GM12878 (cell line): ENCODE measurements at regions not wholly inside any gene's neighbourhood (a gene's known extent, or its start where the extent isn't known, plus 50 kb on each side); places are given as distances from the start of the nearest gene placed in this dataset.

Experiments
- ATAC-seq: fragments of 200-7000 bp; cut with Tn5 transposase; 3 replicates; pipeline ENCODE4 v1.9.1; 2020; ENCODE audit warnings: mild to moderate bottlenecking, moderate library complexity
- BruUV-seq: library from RNA; stranded (reverse); fragments of 400-500 nt; replicated peaks from 2 replicates; lab custom pipeline; 2021; lab: Mats Ljungman, UMichigan
- CTCF ChIA-PET: fragments of 300-600 bp; sonication (Branson Sonifier 250); formaldehyde crosslinking; extraction: SDS; loops from one replicate; lab custom pipeline; 2021; ENCODE audit warnings: inconsistent platforms; lab: Yijun Ruan, JAX
- POLR2A ChIA-PET: fragments of 350-600 bp; formaldehyde crosslinking; extraction: SDS; loops from one replicate; lab custom pipeline; 2021; ENCODE audit warnings: inconsistent platforms; lab: Charles Lee
- RAD21 ChIA-PET: fragments of 300-600 bp; sonication (Branson Sonifier 250); formaldehyde crosslinking; loops from one replicate; lab custom pipeline; 2023; ENCODE audit warnings: antibody characterized with exemption; ENCODE audit not compliant: unreplicated experiment; lab: Charles Lee
- SMC1A ChIA-PET: fragments of 300-600 bp; sonication (Branson Sonifier 250); formaldehyde crosslinking; loops from one replicate; lab custom pipeline; 2023; ENCODE audit not compliant: unreplicated experiment, uncharacterized antibody; lab: Charles Lee
- DNase-seq: peaks from one replicate; pipeline ENCODE4 v3.0.0-alpha.2; 2011; ENCODE audit warnings: low read depth, low spot score
- FAIRE-seq: peaks from 3 replicates; lab custom pipeline; 2011; peaks lifted over from hg19 to GRCh38; lab: Jason Lieb, UNC
- H2AFZ ChIP-seq: 2 replicates; pipeline ENCODE4 v1.6.0; 2011; ENCODE audit warnings: low read depth, low read length, control low read depth; ENCODE audit not compliant: control insufficient read depth
- H3K27ac ChIP-seq: 2 replicates; pipeline ENCODE4 v1.5.1; 2011; ENCODE audit warnings: control low read depth; ENCODE audit not compliant: control insufficient read depth, insufficient read depth
- H3K27me3 ChIP-seq, 2 experiments: replicated peaks in 1 of 2; 2 replicates each; pipeline versions ENCODE4 v1.6.0 to v1.6.1; 2011; ENCODE audit warnings: low read length in 1 of 2; ENCODE audit not compliant: control insufficient read depth in 2 of 2, insufficient read depth in 2 of 2
- H3K36me3 ChIP-seq, 2 experiments: 2 replicates each; pipeline ENCODE4 v1.5.1; 2011; ENCODE audit warnings: low read length in 1 of 2; ENCODE audit not compliant: control insufficient read depth in 2 of 2, insufficient read depth in 2 of 2
- H3K4me1 ChIP-seq: 2 replicates; pipeline ENCODE4 v1.6.1; 2011; ENCODE audit warnings: mild to moderate bottlenecking, low read length, moderate library complexity, mixed read lengths; ENCODE audit not compliant: control insufficient read depth, insufficient read depth
- H3K4me2 ChIP-seq: 2 replicates; pipeline ENCODE4 v1.6.0; 2011; ENCODE audit warnings: control low read depth; ENCODE audit not compliant: control insufficient read depth, insufficient read depth
- H3K4me3 ChIP-seq: fragments of 200-600 bp; sonication (generic); 2 replicates; pipeline ENCODE4 v1.5.1; 2016
- H3K79me2 ChIP-seq: 2 replicates; pipeline ENCODE4 v1.6.0; 2011; ENCODE audit warnings: low read length; ENCODE audit not compliant: control insufficient read depth, insufficient read depth
- H3K9ac ChIP-seq: 2 replicates; pipeline ENCODE4 v1.8.0; 2011; ENCODE audit warnings: low read length, control low read depth, mixed read lengths; ENCODE audit not compliant: control insufficient read depth, insufficient read depth
- H3K9me3 ChIP-seq: replicated peaks from 3 replicates; pipeline ENCODE4 v1.5.1; 2011; ENCODE audit warnings: mild to moderate bottlenecking, low read length; ENCODE audit not compliant: control insufficient read depth, insufficient read depth
- H4K20me1 ChIP-seq: 2 replicates; pipeline ENCODE4 v1.6.0; 2011; ENCODE audit not compliant: control insufficient read depth, insufficient read depth
- CBX5 ChIP-seq: sonication (generic); IDR thresholded peaks from 2 replicates; pipeline ENCODE4 v1.6.1; 2016; ENCODE audit warnings: low read depth, moderate library complexity, mild to moderate bottlenecking, inconsistent platforms
- IKZF1 ChIP-seq: fragments of 450-650 bp; conservative IDR thresholded peaks from 2 replicates; pipeline ENCODE4 v1.6.1; 2017; ENCODE audit warnings: antibody characterized with exemption, mild to moderate bottlenecking
- MEF2A ChIP-seq: IDR thresholded peaks from 2 replicates; pipeline ENCODE4 v1.6.1; 2011; ENCODE audit warnings: low read depth, mild to moderate bottlenecking, low read length, moderate library complexity; ENCODE audit not compliant: insufficient read depth
- SP1 ChIP-seq: IDR thresholded peaks from one replicate; pipeline ENCODE4 v1.6.1; 2011; ENCODE audit warnings: low read depth, low read length
- SPI1 ChIP-seq: IDR thresholded peaks from 2 replicates; pipeline ENCODE4 v1.6.1; 2011; ENCODE audit warnings: low read depth, mild to moderate bottlenecking, low read length, moderate library complexity, borderline replicate concordance; ENCODE audit not compliant: insufficient read depth
- TCF7 ChIP-seq: IDR thresholded peaks from 2 replicates; pipeline ENCODE4 v1.6.1; 2014; ENCODE audit warnings: antibody characterized with exemption, borderline replicate concordance
- ZNF384 ChIP-seq: IDR thresholded peaks from 2 replicates; pipeline ENCODE4 v1.6.1; 2012; ENCODE audit warnings: low read depth, mild to moderate bottlenecking, low read length, improper control_type of control experiment, borderline replicate concordance
- WGBS: methylation state at CpG from one replicate; pipeline ENCODE4 v1.1.6; 2016; ENCODE audit warnings: low lambda C conversion rate; ENCODE audit not compliant: insufficient replicate concordance, insufficient coverage; ENCODE audit errors: missing lambda C conversion rate; 5-methylcytosine and 5-hydroxymethylcytosine counted together
- in situ Hi-C: fragments of 300-500 bp; cut with MboI; formaldehyde crosslinking; loops from 9 replicates; pipeline ENCODE4 v1.14.3; 2018; ENCODE audit warnings: mixed read lengths
- intact Hi-C: fragments of 100-400 bp; cut with micrococcal nuclease; formaldehyde crosslinking; loops from one replicate; pipeline ENCODE4 v1.14.2; 2022; ENCODE audit not compliant: unreplicated experiment
- TF ChIP-seq, protein P1 (sequence below): IDR thresholded peaks from 2 replicates; pipeline ENCODE4 v1.6.1; 2012; ENCODE audit warnings: low read depth, low read length, improper control_type of control experiment
- TF ChIP-seq, protein P2 (sequence below): fragments of 450-650 bp; IDR thresholded peaks from 2 replicates; pipeline ENCODE4 v1.6.1; 2017; ENCODE audit warnings: mild to moderate bottlenecking
- TF ChIP-seq, protein P3 (sequence below): fragments of 450-650 bp; formaldehyde crosslinking; IDR thresholded peaks from 2 replicates; pipeline ENCODE4 v1.5.0; 2022; ENCODE audit warnings: mild to moderate bottlenecking, missing genetic modification characterization

DNA sequence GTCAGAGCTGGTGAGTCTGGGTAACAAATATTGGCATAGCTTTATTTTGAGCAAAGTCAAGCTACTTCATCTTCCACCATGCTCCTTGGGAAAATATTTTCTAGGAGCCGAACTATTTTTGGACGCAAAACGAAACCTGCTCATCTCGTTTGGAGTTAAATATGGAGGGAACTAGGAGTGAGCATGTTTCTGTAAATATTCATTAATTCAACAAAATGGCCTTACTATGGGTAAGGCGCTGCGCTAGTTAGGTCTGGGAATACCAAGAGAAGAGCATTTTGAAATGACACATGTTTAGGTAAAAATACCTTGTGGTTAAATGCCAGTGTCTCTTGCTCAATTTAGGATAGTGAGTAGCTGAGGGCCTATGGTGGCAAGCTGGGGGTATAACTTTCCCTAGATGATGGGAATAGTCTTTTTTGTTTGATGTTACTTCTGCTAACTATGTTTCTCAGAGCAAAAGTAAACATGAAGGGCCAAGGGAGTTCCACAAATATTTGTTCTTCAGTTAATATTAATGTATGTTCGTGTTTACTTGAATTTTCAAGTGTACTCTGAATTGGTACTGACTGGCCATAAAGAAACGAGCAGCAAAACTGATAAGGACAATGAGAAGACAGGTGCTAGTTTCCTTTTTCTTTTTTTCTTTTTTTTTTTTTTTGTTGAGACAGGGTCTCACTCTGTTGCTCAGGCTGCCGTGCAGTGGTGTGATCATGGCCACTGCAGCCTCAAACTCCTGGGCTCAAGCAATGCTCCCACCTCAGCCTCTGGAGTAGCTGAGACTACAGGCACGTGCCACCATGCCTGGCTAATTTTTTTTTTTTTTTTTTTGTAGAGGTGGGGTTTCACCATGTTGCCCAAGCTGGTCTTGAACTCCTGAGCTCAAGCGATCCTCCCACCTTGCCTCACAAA, 77.7 kb downstream of the MAP1LC3B2 start:
- no peaks in the 10 kb centered on the region for H4K20me1 ChIP-seq
- no peak for FAIRE-seq
- no peaks in the 10 kb centered on the region for H3K79me2 ChIP-seq
- intact Hi-C loops, result no loop called here
- H3K9ac ChIP-seq, result no peak overlapping the region
- no peaks in the 10 kb centered on the region; a peak in 1 of 4 replicates for H3K27me3 ChIP-seq
- BruUV-seq, result no TSS peak
- no peak overlapping the region for H3K4me2 ChIP-seq
- DNase-seq, result no peak
- TF ChIP-seq TCF7 (0 out of 2 replicates have a peak, but pooled peaks have one; percentile 24), SP1 (no peak)
- no peak overlapping the region for H3K27ac ChIP-seq
- SMC1A ChIA-PET, result no interaction called here
- no peak overlapping the region for H2AFZ ChIP-seq
- WGBS, result 70% methylated on average over 9 of the region's 11 CpGs
- RAD21 ChIA-PET, result no interaction called here
- no peak for ATAC-seq
- no peaks in the 10 kb centered on the region for H3K4me1 ChIP-seq
- no peaks in the 10 kb centered on the region for H3K36me3 ChIP-seq
- no peak overlapping the region for H3K4me3 ChIP-seq
- POLR2A ChIA-PET, result no interaction called here
- CTCF ChIA-PET, result no interaction called here
- no peaks in the 10 kb centered on the region for H3K9me3 ChIP-seq
- in situ Hi-C loops, result no loop called here

DNA sequence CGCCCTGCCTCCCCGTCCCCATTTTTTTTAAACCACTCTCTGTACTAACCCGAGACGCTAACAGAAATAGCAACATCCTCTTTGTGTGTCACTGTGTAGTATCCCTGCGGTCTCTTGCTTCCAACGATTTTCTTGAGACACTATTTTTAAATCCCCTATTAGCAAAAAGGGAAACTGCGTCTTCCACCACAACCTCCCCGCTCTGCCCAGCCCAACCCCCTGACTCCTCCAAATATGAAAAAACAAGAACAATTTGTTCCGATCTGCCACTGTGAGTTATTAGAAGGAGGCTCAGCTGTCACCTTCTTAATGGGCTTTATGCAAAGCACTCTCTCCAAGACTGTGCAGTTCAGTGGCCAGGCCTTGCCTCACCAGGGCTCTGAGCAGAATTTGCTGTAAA, 76.3 kb downstream of the MAP1LC3B2 start:
- ChIA-PET RAD21 (no interaction called here), SMC1A (no interaction called here), POLR2A (no interaction called here), CTCF (no interaction called here)
- FAIRE-seq (no peak), ATAC-seq (peak; percentile 71), DNase-seq (no peak)
- H3K27me3 ChIP-seq, result peaks cover 0 to 4% of the 10 kb centered on the region in 2 experiments; a peak in 1 of 4 replicates
- H3K4me1 ChIP-seq, result no peaks in the 10 kb centered on the region
- no peak overlapping the region for H3K4me3 ChIP-seq
- no TSS peak for BruUV-seq
- H3K79me2 ChIP-seq, result no peaks in the 10 kb centered on the region
- no peak overlapping the region for H3K9ac ChIP-seq
- intact Hi-C loops (no loop called here), in situ Hi-C loops (no loop called here)
- H4K20me1 ChIP-seq, result no peaks in the 10 kb centered on the region
- no peaks in the 10 kb centered on the region for H3K36me3 ChIP-seq
- H2AFZ ChIP-seq, result no peak overlapping the region
- H3K27ac ChIP-seq, result no peak overlapping the region
- WGBS, result 1% methylated on average over 9 of the region's 9 CpGs
- peak overlapping the region; percentile 5; the same call in 1 of the 2 replicates for H3K4me2 ChIP-seq
- no peaks in the 10 kb centered on the region for H3K9me3 ChIP-seq
- TF ChIP-seq SPI1 (no peak), IKZF1 (no peak), MEF2A (0 out of 2 replicates have a peak, but pooled peaks have one; percentile 17), CBX5 (no peak), ZNF384 (no peak)
- TF ChIP-seq, protein P1, sequence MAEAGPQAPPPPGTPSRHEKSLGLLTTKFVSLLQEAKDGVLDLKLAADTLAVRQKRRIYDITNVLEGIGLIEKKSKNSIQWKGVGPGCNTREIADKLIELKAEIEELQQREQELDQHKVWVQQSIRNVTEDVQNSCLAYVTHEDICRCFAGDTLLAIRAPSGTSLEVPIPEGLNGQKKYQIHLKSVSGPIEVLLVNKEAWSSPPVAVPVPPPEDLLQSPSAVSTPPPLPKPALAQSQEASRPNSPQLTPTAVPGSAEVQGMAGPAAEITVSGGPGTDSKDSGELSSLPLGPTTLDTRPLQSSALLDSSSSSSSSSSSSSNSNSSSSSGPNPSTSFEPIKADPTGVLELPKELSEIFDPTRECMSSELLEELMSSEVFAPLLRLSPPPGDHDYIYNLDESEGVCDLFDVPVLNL, result no peak
- TF ChIP-seq, protein P2, sequence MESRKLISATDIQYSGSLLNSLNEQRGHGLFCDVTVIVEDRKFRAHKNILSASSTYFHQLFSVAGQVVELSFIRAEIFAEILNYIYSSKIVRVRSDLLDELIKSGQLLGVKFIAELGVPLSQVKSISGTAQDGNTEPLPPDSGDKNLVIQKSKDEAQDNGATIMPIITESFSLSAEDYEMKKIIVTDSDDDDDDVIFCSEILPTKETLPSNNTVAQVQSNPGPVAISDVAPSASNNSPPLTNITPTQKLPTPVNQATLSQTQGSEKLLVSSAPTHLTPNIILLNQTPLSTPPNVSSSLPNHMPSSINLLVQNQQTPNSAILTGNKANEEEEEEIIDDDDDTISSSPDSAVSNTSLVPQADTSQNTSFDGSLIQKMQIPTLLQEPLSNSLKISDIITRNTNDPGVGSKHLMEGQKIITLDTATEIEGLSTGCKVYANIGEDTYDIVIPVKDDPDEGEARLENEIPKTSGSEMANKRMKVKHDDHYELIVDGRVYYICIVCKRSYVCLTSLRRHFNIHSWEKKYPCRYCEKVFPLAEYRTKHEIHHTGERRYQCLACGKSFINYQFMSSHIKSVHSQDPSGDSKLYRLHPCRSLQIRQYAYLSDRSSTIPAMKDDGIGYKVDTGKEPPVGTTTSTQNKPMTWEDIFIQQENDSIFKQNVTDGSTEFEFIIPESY, result no peak
- TF ChIP-seq, protein P3, sequence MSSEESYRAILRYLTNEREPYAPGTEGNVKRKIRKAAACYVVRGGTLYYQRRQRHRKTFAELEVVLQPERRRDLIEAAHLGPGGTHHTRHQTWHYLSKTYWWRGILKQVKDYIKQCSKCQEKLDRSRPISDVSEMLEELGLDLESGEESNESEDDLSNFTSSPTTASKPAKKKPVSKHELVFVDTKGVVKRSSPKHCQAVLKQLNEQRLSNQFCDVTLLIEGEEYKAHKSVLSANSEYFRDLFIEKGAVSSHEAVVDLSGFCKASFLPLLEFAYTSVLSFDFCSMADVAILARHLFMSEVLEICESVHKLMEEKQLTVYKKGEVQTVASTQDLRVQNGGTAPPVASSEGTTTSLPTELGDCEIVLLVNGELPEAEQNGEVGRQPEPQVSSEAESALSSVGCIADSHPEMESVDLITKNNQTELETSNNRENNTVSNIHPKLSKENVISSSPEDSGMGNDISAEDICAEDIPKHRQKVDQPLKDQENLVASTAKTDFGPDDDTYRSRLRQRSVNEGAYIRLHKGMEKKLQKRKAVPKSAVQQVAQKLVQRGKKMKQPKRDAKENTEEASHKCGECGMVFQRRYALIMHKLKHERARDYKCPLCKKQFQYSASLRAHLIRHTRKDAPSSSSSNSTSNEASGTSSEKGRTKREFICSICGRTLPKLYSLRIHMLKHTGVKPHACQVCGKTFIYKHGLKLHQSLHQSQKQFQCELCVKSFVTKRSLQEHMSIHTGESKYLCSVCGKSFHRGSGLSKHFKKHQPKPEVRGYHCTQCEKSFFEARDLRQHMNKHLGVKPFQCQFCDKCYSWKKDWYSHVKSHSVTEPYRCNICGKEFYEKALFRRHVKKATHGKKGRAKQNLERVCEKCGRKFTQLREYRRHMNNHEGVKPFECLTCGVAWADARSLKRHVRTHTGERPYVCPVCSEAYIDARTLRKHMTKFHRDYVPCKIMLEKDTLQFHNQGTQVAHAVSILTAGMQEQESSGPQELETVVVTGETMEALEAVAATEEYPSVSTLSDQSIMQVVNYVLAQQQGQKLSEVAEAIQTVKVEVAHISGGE, result no peak
